Posterior cingulate gyrus (tissue), 11 donors: ENCODE measurements at regions not wholly inside any gene's neighbourhood (a gene's known extent, or its start where the extent isn't known, plus 50 kb on each side); places are given as distances from the start of the nearest gene placed in this dataset.

Experiments used
- DNase-seq, 10 donors: peaks; one replicate each; pipeline versions ENCODE4 v3.0.0 to v3.0.0-alpha.2; 2020 to 2021; ENCODE audit warnings: mixed read lengths in 3 of 10
- intact Hi-C: fragments of 100-400 bp; cut with DNase I; formaldehyde crosslinking; loops from one replicate; pipeline ENCODE4 v1.15.1; 2023

GRCh38 chr3:76377074-76377473, 591.7 kb upstream of the ZNF717 start:
- intact Hi-C loops = no loop called here
- no peak for DNase-seq

GRCh38 chr3:76378789-76379188, 593.4 kb upstream of the ZNF717 start:
- no peak for DNase-seq
- intact Hi-C loops = no loop called here

- DNase-seq = peak in 6 of 10 donors; percentile 8 to 78 (median 26)
- intact Hi-C loops = no loop called here
These were observed 598.4 kb upstream of the ZNF717 start for GRCh38 chr3:76383781-76384180.

- intact Hi-C loops = no loop called here
- DNase-seq = peak in 1 of 10 donors; percentile 63
These were observed 601.7 kb upstream of the ZNF717 start for GRCh38 chr3:76387000-76387399.

- DNase-seq = no peak
- intact Hi-C loops = no loop called here
These were observed 614.8 kb upstream of the ZNF717 start for GRCh38 chr3:76400141-76400540.

- intact Hi-C loops = no loop called here
- no peak for DNase-seq
These were observed 617.6 kb upstream of the ZNF717 start for GRCh38 chr3:76402926-76403325.

- no peak for DNase-seq
- intact Hi-C loops = no loop called here
These were observed 618.2 kb upstream of the ZNF717 start for GRCh38 chr3:76403556-76403955.

- intact Hi-C loops = no loop called here
- DNase-seq = no peak
These were observed 619.8 kb upstream of the ZNF717 start for GRCh38 chr3:76405196-76405595.

- intact Hi-C loops = no loop called here
- DNase-seq = no peak
These were observed 625.5 kb upstream of the ZNF717 start for GRCh38 chr3:76410762-76411281.

- DNase-seq = no peak
- intact Hi-C loops = no loop called here
These were observed 624.5 kb upstream of the ROBO2 start for GRCh38 chr3:76415384-76415783.

GRCh38 chr3:76429581-76430177, 610.2 kb upstream of the ROBO2 start:
- no peak for DNase-seq
- intact Hi-C loops = no loop called here

- intact Hi-C loops = no loop called here
- no peak for DNase-seq
These were observed 607.5 kb upstream of the ROBO2 start for GRCh38 chr3:76432396-76432795.

- DNase-seq = no peak
- intact Hi-C loops = no loop called here
These were observed 603.0 kb upstream of the ROBO2 start for GRCh38 chr3:76436894-76437293.

- DNase-seq = no peak
- intact Hi-C loops = no loop called here
These were observed 600.9 kb upstream of the ROBO2 start for GRCh38 chr3:76438971-76439370.

- no peak for DNase-seq
- intact Hi-C loops = no loop called here
These were observed 597.5 kb upstream of the ROBO2 start for GRCh38 chr3:76442374-76442915.

GRCh38 chr3:76456322-76456721, 583.6 kb upstream of the ROBO2 start:
- intact Hi-C loops = no loop called here
- DNase-seq = no peak

GRCh38 chr3:76463501-76463900, 576.4 kb upstream of the ROBO2 start:
- no peak for DNase-seq
- intact Hi-C loops = no loop called here

GRCh38 chr3:76470285-76470684, 569.6 kb upstream of the ROBO2 start:
- DNase-seq = no peak
- intact Hi-C loops = no loop called here

GRCh38 chr3:76474632-76475031, 565.3 kb upstream of the ROBO2 start:
- DNase-seq = no peak
- intact Hi-C loops = no loop called here

GRCh38 chr3:76479161-76479650, 560.7 kb upstream of the ROBO2 start:
- intact Hi-C loops = no loop called here
- no peak for DNase-seq

GRCh38 chr3:76482510-76482909, 557.4 kb upstream of the ROBO2 start:
- no peak for DNase-seq

GRCh38 chr3:76487446-76487845, 552.5 kb upstream of the ROBO2 start:
- intact Hi-C loops = no loop called here
- DNase-seq = no peak

More at GRCh38 chr3:76482510-76482909, 557.4 kb upstream of the ROBO2 start:
- intact Hi-C loops = no loop called here
